Heart right ventricle (tissue), 16 donors: ENCODE measurements at regions not wholly inside any gene's neighbourhood (a gene's known extent, or its start where the extent isn't known, plus 50 kb on each side); places are given as distances from the start of the nearest gene placed in this dataset.

Experiments
- ATAC-seq, 8 donors: fragments of 200-7000 bp; cut with Tn5 transposase; one replicate each; pipeline ENCODE4 v1.9.1; 2020; ENCODE audit warnings: mild to moderate bottlenecking in 8 of 8, moderate library complexity in 8 of 8, moderate number of reproducible peaks in 1 of 8
- DNase-seq, 2 donors: peaks; one replicate each; pipeline ENCODE4 v3.0.0-alpha.2; 2020
- H3K27ac ChIP-seq, 10 donors: fragments of 200-600 bp; sonication (generic) in 2 of 10; one replicate each; pipeline versions ENCODE4 v1.5.0 to v1.8.0; 2020 to 2022; ENCODE audit warnings: mild to moderate bottlenecking in 3 of 10
- H3K27me3 ChIP-seq, 7 donors: fragments of 200-600 bp; one replicate each; pipeline ENCODE4 v1.8.0; 2021 to 2022; ENCODE audit warnings: mild to moderate bottlenecking in 2 of 7
- H3K36me3 ChIP-seq, 9 donors: fragments of 200-600 bp; sonication (generic) in 1 of 9; one replicate each; pipeline versions ENCODE4 v1.5.0 to v1.8.0; 2020 to 2022; ENCODE audit warnings: mild to moderate bottlenecking in 2 of 9
- H3K4me1 ChIP-seq, 9 donors: fragments of 200-600 bp; sonication (generic) in 1 of 9; one replicate each; pipeline versions ENCODE4 v1.5.0 to v1.8.0; 2020 to 2022; ENCODE audit warnings: mild to moderate bottlenecking in 4 of 9
- H3K4me3 ChIP-seq, 10 donors: fragments of 200-600 bp; sonication (generic) in 2 of 10; one replicate each; pipeline versions ENCODE4 v1.5.0 to v1.8.0; 2020 to 2022; ENCODE audit warnings: mild to moderate bottlenecking in 7 of 10, moderate library complexity in 2 of 10
- H3K9me3 ChIP-seq, 11 donors: fragments of 200-600 bp in 10 of 11; sonication (generic) in 2 of 11; one replicate each; pipeline versions ENCODE4 v1.5.0 to v1.8.0; 2013 to 2022; ENCODE audit warnings: mild to moderate bottlenecking in 2 of 11, control low read depth in 1 of 11, moderate library complexity in 1 of 11
- WGBS, 2 donors: extraction: QIAGEN DNeasy Blood & Tissue Kit; methylation state at CpG; one replicate each; pipeline ENCODE4 v1.1.7; 2013; ENCODE audit warnings: inconsistent platforms in 1 of 2; 5-methylcytosine and 5-hydroxymethylcytosine counted together
- intact Hi-C, 10 donors: fragments of 100-400 bp; cut with DNase I; formaldehyde crosslinking; loops; one replicate each; pipeline versions ENCODE4 v1.11.1 to v1.14.2; 2022
- TF ChIP-seq, protein P1 (sequence below), 9 donors: fragments of 200-600 bp; sonication (generic) in 2 of 9; IDR thresholded peaks; one replicate each; pipeline versions ENCODE4 v1.5.0 to v1.8.0; 2021 to 2022; ENCODE audit warnings: antibody characterized with exemption in 9 of 9, mild to moderate bottlenecking in 5 of 9, moderate library complexity in 1 of 9
- donor health status: Arrhythmogenic right ventricular cardiomyopathy.
- donor health status: ischemic (EF 13 %, LVEDD 7.1; RV severe dilation, severe dysfunction).
- donor health status: healthy with polysubstance abuse.
- donor health status: DM: no; HTN: yes; CAD: no.
- donor health status: DM: no; HTN: no; CAD: no.
- donor health status: ischemic (EF 25% LVEDD 6.9; RV normal size, moderate dysfunction).
- donor health status: ischemic (EF 25% LVEDD 5.7; RV mildly dilated, moderate dysfunction).
- donor health status: healthy.
- donor health status: DM: yes; HTN: yes; CAD: no.
- donor health status: Ischemic cardiomyopathy.
- donor health status: ischemic (EF 35%, LVEDD 5.7; RV mildly dilated, moderate dysfunction).
- donor health status: nonischemic (EF 11% LVEDD 7.7; RV severe dilation, severe dysfunction).
- donor health status: DM: yes; HTN: yes; CAD: no.
- donor health status: PGD.
- donor health status: ischemic (EF 29% LVEDD 5.4; RV normal size, mild dysfunction).
- donor health status: nonischemic (EF 23%, LVEDD 6.1; RV moderate dilation, normal function).

GRCh38 chr11:30089921-30090320 lies 73.1 kb upstream of the KCNA4 start:
- DNase-seq (no peak), ATAC-seq (no peak)
- H3K4me1 ChIP-seq: no peaks in the 10 kb centered on the region
- no peak overlapping the region for H3K4me3 ChIP-seq
- 60 to 66% methylated on average over 1 of the region's 1 CpG for WGBS, 2 donors
- no peaks in the 10 kb centered on the region for H3K9me3 ChIP-seq
- H3K27ac ChIP-seq: no peak overlapping the region
- intact Hi-C loops: no loop called here
- H3K27me3 ChIP-seq: no peaks in the 10 kb centered on the region
- TF ChIP-seq, protein P1, sequence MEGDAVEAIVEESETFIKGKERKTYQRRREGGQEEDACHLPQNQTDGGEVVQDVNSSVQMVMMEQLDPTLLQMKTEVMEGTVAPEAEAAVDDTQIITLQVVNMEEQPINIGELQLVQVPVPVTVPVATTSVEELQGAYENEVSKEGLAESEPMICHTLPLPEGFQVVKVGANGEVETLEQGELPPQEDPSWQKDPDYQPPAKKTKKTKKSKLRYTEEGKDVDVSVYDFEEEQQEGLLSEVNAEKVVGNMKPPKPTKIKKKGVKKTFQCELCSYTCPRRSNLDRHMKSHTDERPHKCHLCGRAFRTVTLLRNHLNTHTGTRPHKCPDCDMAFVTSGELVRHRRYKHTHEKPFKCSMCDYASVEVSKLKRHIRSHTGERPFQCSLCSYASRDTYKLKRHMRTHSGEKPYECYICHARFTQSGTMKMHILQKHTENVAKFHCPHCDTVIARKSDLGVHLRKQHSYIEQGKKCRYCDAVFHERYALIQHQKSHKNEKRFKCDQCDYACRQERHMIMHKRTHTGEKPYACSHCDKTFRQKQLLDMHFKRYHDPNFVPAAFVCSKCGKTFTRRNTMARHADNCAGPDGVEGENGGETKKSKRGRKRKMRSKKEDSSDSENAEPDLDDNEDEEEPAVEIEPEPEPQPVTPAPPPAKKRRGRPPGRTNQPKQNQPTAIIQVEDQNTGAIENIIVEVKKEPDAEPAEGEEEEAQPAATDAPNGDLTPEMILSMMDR (IDR thresholded peaks at IDR 0.05): no peak
- H3K36me3 ChIP-seq: no peaks in the 10 kb centered on the region

DNA sequence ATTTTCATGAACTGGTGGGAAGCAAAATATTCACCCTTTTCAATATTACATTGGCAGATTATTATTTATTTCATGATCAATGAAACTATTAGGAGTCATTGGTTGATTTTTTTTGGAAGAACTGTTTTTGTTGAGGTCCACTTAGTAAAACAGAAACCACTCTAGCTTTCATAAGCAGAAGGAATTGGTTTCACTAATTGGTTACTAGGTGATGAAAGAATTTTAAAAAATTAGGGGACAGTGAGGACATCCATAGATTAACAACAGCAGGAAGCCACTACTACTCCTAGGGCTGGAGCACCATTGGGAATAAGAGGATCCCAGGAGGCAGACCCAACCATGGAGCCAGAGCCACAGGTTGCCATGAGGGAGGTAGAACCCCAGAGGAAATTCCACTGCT lies 74.4 kb upstream of the KCNA4 start:
- H3K36me3 ChIP-seq: no peaks in the 10 kb centered on the region
- no peaks in the 10 kb centered on the region for H3K9me3 ChIP-seq
- intact Hi-C loops: no loop called here
- no peak overlapping the region for H3K4me3 ChIP-seq
- H3K27ac ChIP-seq: no peak overlapping the region
- H3K4me1 ChIP-seq: no peaks in the 10 kb centered on the region
- H3K27me3 ChIP-seq: no peaks in the 10 kb centered on the region
- DNase-seq: no peak
- no peak for ATAC-seq
- TF ChIP-seq, protein P1 (IDR thresholded peaks at IDR 0.05): no peak

GRCh38 chr11:30091737-30092136 lies 74.9 kb upstream of the KCNA4 start:
- WGBS, 2 donors: 89 to 93% methylated on average over 2 of the region's 2 CpGs
- no peaks in the 10 kb centered on the region for H3K4me1 ChIP-seq
- DNase-seq (no peak), ATAC-seq (no peak)
- intact Hi-C loops: no loop called here
- no peak overlapping the region for H3K27ac ChIP-seq
- H3K4me3 ChIP-seq: no peak overlapping the region
- H3K36me3 ChIP-seq: no peaks in the 10 kb centered on the region
- no peaks in the 10 kb centered on the region for H3K9me3 ChIP-seq
- no peaks in the 10 kb centered on the region for H3K27me3 ChIP-seq
- TF ChIP-seq, protein P1 (IDR thresholded peaks at IDR 0.05): no peak

- H3K27ac ChIP-seq: no peak overlapping the region
- no peak for DNase-seq
- no peak overlapping the region for H3K4me3 ChIP-seq
- no peaks in the 10 kb centered on the region for H3K27me3 ChIP-seq
- TF ChIP-seq, protein P1 (IDR thresholded peaks at IDR 0.05): no peak
- no peaks in the 10 kb centered on the region for H3K4me1 ChIP-seq
- H3K36me3 ChIP-seq: no peaks in the 10 kb centered on the region
- intact Hi-C loops: no loop called here
- no peaks in the 10 kb centered on the region for H3K9me3 ChIP-seq
- no peak for ATAC-seq
Measured at GRCh38 chr11:30092518-30092917, 75.7 kb upstream of the KCNA4 start.

- Histone ChIP-seq H3K27ac (no peak overlapping the region), H3K4me3 (no peak overlapping the region), H3K27me3 (no peaks in the 10 kb centered on the region), H3K36me3 (no peaks in the 10 kb centered on the region), H3K9me3 (peaks cover 0 to 14% (median 3%) of the 10 kb centered on the region in 11 donors), H3K4me1 (no peaks in the 10 kb centered on the region)
- TF ChIP-seq, protein P1 (IDR thresholded peaks at IDR 0.05): no peak
- intact Hi-C loops: no loop called here
- DNase-seq: no peak
- WGBS, 2 donors: 87 to 94% methylated on average over 1 of the region's 1 CpG
- ATAC-seq: no peak
Measured at GRCh38 chr11:30100495-30100894, 83.7 kb upstream of the KCNA4 start.
